ENCODE measurements at regions not wholly inside any gene's neighbourhood (a gene's known extent, or its start where the extent isn't known, plus 50 kb on each side); places are given as distances from the start of the nearest gene placed in this dataset.

DNA sequence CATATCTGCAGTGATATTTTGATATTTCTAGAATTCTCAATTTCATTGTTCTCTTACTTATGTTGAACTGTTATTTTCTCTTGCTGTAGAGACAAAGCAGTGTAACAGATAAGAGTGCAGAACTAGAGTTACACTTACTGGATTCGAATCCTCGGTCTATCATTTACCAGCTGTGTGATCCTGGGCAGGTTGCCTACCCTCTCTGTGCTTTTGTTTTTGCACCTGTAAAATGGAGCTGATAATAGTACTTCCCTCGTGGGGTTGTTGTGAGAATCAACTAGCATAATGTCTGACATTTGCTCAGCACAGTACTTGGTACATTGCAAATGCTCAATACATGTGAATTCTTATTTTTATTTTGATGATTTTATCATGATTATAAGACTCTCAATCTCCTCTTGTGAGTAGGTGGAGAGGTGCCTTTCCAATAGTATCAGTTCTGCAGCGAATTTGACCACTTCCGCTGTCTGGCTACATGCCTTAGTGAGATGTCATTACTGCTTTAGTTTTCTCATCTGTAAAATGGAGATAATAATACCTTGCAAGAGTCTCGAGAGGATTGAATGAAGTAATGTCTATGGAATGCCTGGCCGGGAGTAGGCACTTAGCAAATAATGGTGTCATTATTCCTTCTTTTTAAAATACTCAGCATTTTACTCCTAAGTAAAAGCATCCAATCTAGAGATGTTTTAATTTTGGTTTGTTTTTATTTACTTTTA, 312.2 kb upstream of the MAF start:
- 74 to 82% (median 82%) methylated on average over 7 of the region's 7 CpGs for WGBS, 3 donors
- H3K4me1 ChIP-seq (ENCODE audit: control insufficient read depth in 3 of 3, insufficient read depth in 2 of 3, low read depth in 1 of 3, low read length in 2 of 3): peaks cover 0 to 13% (median 0%) of the 10 kb centered on the region in 3 donors
- no peak for DNase-seq
- H3K4me3 ChIP-seq (ENCODE audit: low read depth in 1 of 3, low read length in 3 of 3): no peak overlapping the region
- no peak overlapping the region for H3K27ac ChIP-seq (ENCODE audit: low read depth in 1 of 3, low read length in 2 of 3)
- no peak for FAIRE-seq
- peaks cover 0 to 2% of the 10 kb centered on the region in 2 donors for H3K9me3 ChIP-seq (ENCODE audit: control insufficient read depth in 2 of 2, insufficient read depth in 1 of 2, low read depth in 1 of 2, low read length in 1 of 2)
- no peaks in the 10 kb centered on the region for H3K27me3 ChIP-seq (ENCODE audit: control insufficient read depth in 3 of 3, insufficient read depth in 3 of 3, low read length in 3 of 3)
- H3K36me3 ChIP-seq (ENCODE audit: control insufficient read depth in 3 of 3, insufficient read depth in 2 of 3, low read depth in 1 of 3, low read length in 3 of 3): no peaks in the 10 kb centered on the region

DNA sequence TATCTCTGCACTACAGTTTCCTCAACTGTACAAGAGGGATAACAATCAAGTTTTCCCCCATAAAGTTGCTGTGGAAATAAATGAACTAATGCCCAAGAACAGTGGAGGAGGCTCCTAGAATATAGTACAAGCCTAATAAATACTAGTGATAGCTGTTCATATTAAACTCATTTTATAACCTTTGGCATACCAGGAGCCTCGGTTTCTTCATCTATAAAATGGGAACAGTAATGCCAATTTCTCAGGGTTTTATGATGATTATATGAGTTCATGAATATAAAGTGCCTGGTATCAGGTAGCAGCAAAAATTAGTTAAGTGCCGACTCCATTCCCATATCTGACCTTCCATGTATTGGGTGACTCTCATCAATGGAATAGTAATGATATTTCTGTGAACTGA, 311.1 kb upstream of the MAF start:
- Histone ChIP-seq H3K27me3 (ENCODE audit: control insufficient read depth in 3 of 3, insufficient read depth in 3 of 3, low read length in 3 of 3) (no peaks in the 10 kb centered on the region), H3K4me3 (ENCODE audit: low read depth in 1 of 3, low read length in 3 of 3) (no peak overlapping the region), H3K36me3 (ENCODE audit: control insufficient read depth in 3 of 3, insufficient read depth in 2 of 3, low read depth in 1 of 3, low read length in 3 of 3) (no peaks in the 10 kb centered on the region), H3K27ac (ENCODE audit: low read depth in 1 of 3, low read length in 2 of 3) (no peak overlapping the region), H3K4me1 (ENCODE audit: control insufficient read depth in 3 of 3, insufficient read depth in 2 of 3, low read depth in 1 of 3, low read length in 2 of 3) (peaks cover 0 to 13% (median 0%) of the 10 kb centered on the region in 3 donors), H3K9me3 (ENCODE audit: control insufficient read depth in 2 of 2, insufficient read depth in 1 of 2, low read depth in 1 of 2, low read length in 1 of 2) (peaks cover 0 to 2% of the 10 kb centered on the region in 2 donors)
- WGBS, 3 donors: 88 to 89% (median 89%) methylated on average over 2 of the region's 2 CpGs
- no peak for DNase-seq
- no peak for FAIRE-seq

DNA sequence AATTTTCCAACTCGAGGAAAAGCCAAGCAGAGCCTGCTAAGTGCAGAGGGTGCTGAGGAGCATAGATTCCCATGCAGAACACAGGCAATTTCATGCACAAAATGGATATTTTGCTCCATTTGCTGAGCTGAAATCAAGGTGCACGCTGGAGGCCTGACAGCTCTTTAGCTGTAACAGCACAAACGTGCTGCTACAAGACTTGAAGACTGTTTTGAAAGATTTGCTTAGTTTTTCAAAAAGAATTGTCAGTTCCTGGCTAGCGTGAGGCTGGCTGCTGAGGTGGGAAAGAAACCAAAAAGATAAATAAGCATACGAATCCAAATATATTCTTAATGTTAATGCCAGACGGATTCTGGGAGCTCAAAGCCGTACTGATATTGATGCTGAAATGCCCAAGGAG, 309.0 kb upstream of the MAF start:
- H3K27ac ChIP-seq (ENCODE audit: low read depth in 1 of 3, low read length in 2 of 3): no peak overlapping the region
- H3K4me3 ChIP-seq (ENCODE audit: low read depth in 1 of 3, low read length in 3 of 3): no peak overlapping the region
- DNase-seq: no peak
- 76 to 84% (median 80%) methylated on average over 7 of the region's 7 CpGs for WGBS, 3 donors
- H3K9me3 ChIP-seq (ENCODE audit: control insufficient read depth in 2 of 2, insufficient read depth in 1 of 2, low read depth in 1 of 2, low read length in 1 of 2): peaks cover 0 to under 1% of the 10 kb centered on the region in 2 donors
- no peaks in the 10 kb centered on the region for H3K36me3 ChIP-seq (ENCODE audit: control insufficient read depth in 3 of 3, insufficient read depth in 2 of 3, low read depth in 1 of 3, low read length in 3 of 3)
- no peak for FAIRE-seq
- no peaks in the 10 kb centered on the region for H3K4me1 ChIP-seq (ENCODE audit: control insufficient read depth in 3 of 3, insufficient read depth in 2 of 3, low read depth in 1 of 3, low read length in 2 of 3)
- H3K27me3 ChIP-seq (ENCODE audit: control insufficient read depth in 3 of 3, insufficient read depth in 3 of 3, low read length in 3 of 3): no peaks in the 10 kb centered on the region

DNA sequence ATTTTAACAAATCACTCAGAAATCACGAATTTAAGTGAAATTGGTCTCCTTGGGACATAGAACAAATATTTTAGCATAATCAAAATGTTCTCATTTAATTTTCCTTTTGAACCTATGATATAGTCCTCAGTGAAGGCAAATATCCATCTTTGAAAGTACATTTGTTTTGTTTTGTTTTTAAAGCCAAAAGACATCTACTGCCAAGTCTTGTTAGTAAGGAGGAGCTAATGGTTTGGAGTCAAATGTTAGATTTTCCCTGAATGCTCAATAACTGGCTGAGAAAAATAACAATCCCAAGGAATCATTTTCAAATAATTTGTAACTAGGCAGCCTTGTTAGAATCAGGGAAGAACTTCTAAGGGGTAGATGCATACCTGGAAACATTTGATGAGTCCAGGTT, 302.9 kb upstream of the MAF start:
- H3K4me1 ChIP-seq (ENCODE audit: control insufficient read depth in 3 of 3, insufficient read depth in 2 of 3, low read depth in 1 of 3, low read length in 2 of 3): peaks cover 0 to 16% (median 0%) of the 10 kb centered on the region in 3 donors
- peaks cover 0 to 14% of the 10 kb centered on the region in 2 donors for H3K9me3 ChIP-seq (ENCODE audit: control insufficient read depth in 2 of 2, insufficient read depth in 1 of 2, low read depth in 1 of 2, low read length in 1 of 2)
- H3K27ac ChIP-seq (ENCODE audit: low read depth in 1 of 3, low read length in 2 of 3): no peak overlapping the region
- no peaks in the 10 kb centered on the region for H3K36me3 ChIP-seq (ENCODE audit: control insufficient read depth in 3 of 3, insufficient read depth in 2 of 3, low read depth in 1 of 3, low read length in 3 of 3)
- WGBS, 3 donors: 81 to 84% (median 82%) methylated on average over 1 of the region's 1 CpG
- DNase-seq (no peak), FAIRE-seq (no peak)
- no peak overlapping the region for H3K4me3 ChIP-seq (ENCODE audit: low read depth in 1 of 3, low read length in 3 of 3)
- H3K27me3 ChIP-seq (ENCODE audit: control insufficient read depth in 3 of 3, insufficient read depth in 3 of 3, low read length in 3 of 3): no peaks in the 10 kb centered on the region

DNA sequence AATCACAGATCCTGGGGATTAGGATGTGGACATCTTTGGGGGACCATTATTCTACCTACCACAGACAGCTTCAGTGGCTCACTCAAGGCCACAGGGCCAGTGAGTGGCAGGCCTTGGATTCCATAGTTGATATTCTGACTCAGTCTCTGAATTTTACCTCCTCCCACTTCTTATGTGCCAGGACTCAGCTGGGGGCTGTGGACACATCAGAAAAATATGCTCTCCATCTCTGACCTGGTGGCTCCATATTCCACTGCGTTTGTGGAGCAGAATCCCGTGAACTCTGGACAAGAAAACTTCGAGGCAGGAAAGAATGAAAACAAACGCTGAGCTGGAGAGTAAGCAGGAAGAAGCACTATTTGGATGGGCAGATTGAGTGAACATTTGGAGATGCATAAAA, 301.8 kb upstream of the MAF start:
- no peak overlapping the region for H3K4me3 ChIP-seq (ENCODE audit: low read depth in 1 of 3, low read length in 3 of 3)
- 85 to 87% (median 86%) methylated on average over 4 of the region's 4 CpGs for WGBS, 3 donors
- no peak for FAIRE-seq
- peaks cover 0 to 26% (median 0%) of the 10 kb centered on the region in 3 donors for H3K4me1 ChIP-seq (ENCODE audit: control insufficient read depth in 3 of 3, insufficient read depth in 2 of 3, low read depth in 1 of 3, low read length in 2 of 3)
- no peaks in the 10 kb centered on the region for H3K27me3 ChIP-seq (ENCODE audit: control insufficient read depth in 3 of 3, insufficient read depth in 3 of 3, low read length in 3 of 3)
- H3K36me3 ChIP-seq (ENCODE audit: control insufficient read depth in 3 of 3, insufficient read depth in 2 of 3, low read depth in 1 of 3, low read length in 3 of 3): no peaks in the 10 kb centered on the region
- DNase-seq: no peak
- no peak overlapping the region for H3K27ac ChIP-seq (ENCODE audit: low read depth in 1 of 3, low read length in 2 of 3)
- H3K9me3 ChIP-seq (ENCODE audit: control insufficient read depth in 2 of 2, insufficient read depth in 1 of 2, low read depth in 1 of 2, low read length in 1 of 2): peaks cover 0 to 14% of the 10 kb centered on the region in 2 donors

DNA sequence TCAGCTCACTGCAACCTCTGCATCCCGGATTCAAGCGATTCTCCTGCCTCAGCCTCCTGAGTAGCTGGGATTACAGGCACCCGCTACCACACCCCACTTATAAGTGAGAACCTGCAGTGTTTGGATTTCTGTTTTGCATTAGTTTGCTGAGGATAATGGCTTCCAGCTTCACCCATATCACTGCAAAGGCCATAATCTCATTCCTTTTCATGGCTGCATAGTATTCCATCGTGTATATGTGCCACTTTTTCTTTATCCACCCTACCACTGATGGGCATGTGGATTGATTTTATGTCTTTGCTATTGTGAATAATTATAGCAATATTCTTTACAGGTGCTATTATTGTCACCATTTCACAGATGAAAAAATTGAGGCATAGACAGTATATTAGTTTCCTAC, 301.0 kb upstream of the MAF start:
- WGBS, 3 donors: 85 to 96% (median 95%) methylated on average over 4 of the region's 4 CpGs
- no peaks in the 10 kb centered on the region for H3K27me3 ChIP-seq (ENCODE audit: control insufficient read depth in 3 of 3, insufficient read depth in 3 of 3, low read length in 3 of 3)
- no peak overlapping the region for H3K27ac ChIP-seq (ENCODE audit: low read depth in 1 of 3, low read length in 2 of 3)
- H3K9me3 ChIP-seq (ENCODE audit: control insufficient read depth in 2 of 2, insufficient read depth in 1 of 2, low read depth in 1 of 2, low read length in 1 of 2): peaks cover 0 to 14% of the 10 kb centered on the region in 2 donors
- no peaks in the 10 kb centered on the region for H3K36me3 ChIP-seq (ENCODE audit: control insufficient read depth in 3 of 3, insufficient read depth in 2 of 3, low read depth in 1 of 3, low read length in 3 of 3)
- H3K4me3 ChIP-seq (ENCODE audit: low read depth in 1 of 3, low read length in 3 of 3): no peak overlapping the region
- H3K4me1 ChIP-seq (ENCODE audit: control insufficient read depth in 3 of 3, insufficient read depth in 2 of 3, low read depth in 1 of 3, low read length in 2 of 3): peaks cover 0 to 34% (median 0%) of the 10 kb centered on the region in 3 donors
- no peak for DNase-seq
- no peak for FAIRE-seq

DNA sequence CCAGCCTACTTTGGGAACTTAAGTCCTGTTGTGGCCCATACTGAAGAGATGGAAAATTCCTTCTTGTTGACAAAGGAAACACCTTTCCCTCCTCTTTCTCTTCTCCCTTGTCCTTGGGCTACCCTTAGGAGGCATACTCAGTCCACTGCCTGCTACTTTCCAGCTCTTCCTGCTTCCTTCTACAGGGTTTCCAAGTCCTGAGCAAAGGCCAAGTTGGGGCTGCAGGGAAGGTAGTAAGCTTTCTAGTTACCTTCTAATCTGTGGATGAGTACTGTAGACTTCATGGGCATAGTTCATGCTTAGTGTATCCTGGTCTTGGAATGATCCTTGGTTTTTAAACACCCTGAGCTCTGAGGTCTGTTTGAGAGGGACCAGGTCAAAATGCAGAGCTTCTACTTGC, 299.2 kb upstream of the MAF start:
- DNase-seq (peak; percentile 78 to 94), FAIRE-seq (no peak)
- Histone ChIP-seq H3K9me3 (ENCODE audit: control insufficient read depth in 2 of 2, insufficient read depth in 1 of 2, low read depth in 1 of 2, low read length in 1 of 2) (peaks cover 0 to 14% of the 10 kb centered on the region in 2 donors), H3K27me3 (ENCODE audit: control insufficient read depth in 3 of 3, insufficient read depth in 3 of 3, low read length in 3 of 3) (no peaks in the 10 kb centered on the region), H3K36me3 (ENCODE audit: control insufficient read depth in 3 of 3, insufficient read depth in 2 of 3, low read depth in 1 of 3, low read length in 3 of 3) (no peaks in the 10 kb centered on the region), H3K4me1 (ENCODE audit: control insufficient read depth in 3 of 3, insufficient read depth in 2 of 3, low read depth in 1 of 3, low read length in 2 of 3) (peaks cover 0 to 47% (median 0%) of the 10 kb centered on the region in 3 donors), H3K4me3 (ENCODE audit: low read depth in 1 of 3, low read length in 3 of 3) (no peak overlapping the region), H3K27ac (ENCODE audit: low read depth in 1 of 3, low read length in 2 of 3) (peak overlapping the region in 2 of 3 donors; percentile 79 to 86)

DNA sequence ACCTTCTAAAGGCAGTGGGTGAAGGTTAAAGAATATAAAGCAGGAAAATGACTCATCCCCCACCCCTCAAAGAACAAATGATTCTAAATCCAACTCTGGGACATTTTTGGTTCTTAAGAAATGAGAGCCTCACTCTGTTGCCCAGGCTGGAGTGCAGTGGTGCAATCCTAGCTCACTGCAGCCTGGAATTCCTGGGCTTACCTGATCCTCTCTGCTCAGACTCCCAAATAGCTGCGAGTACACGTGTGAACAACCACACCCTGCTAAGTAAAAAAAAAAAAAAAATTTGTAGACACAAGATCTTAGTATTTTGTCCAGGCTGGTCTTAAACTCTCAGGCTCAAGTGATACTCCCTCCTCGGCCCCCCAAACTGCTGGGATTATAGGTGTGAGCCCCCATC, 298.8 kb upstream of the MAF start:
- FAIRE-seq (no peak), DNase-seq (no peak)
- WGBS, 3 donors: 32 to 75% (median 52%) methylated on average over 3 of the region's 3 CpGs
- peak overlapping the region in 2 of 3 donors; percentile 62 to 86 for H3K27ac ChIP-seq (ENCODE audit: low read depth in 1 of 3, low read length in 2 of 3)
- H3K4me3 ChIP-seq (ENCODE audit: low read depth in 1 of 3, low read length in 3 of 3): no peak overlapping the region
- H3K36me3 ChIP-seq (ENCODE audit: control insufficient read depth in 3 of 3, insufficient read depth in 2 of 3, low read depth in 1 of 3, low read length in 3 of 3): no peaks in the 10 kb centered on the region
- H3K9me3 ChIP-seq (ENCODE audit: control insufficient read depth in 2 of 2, insufficient read depth in 1 of 2, low read depth in 1 of 2, low read length in 1 of 2): peaks cover 0 to 14% of the 10 kb centered on the region in 2 donors
- H3K4me1 ChIP-seq (ENCODE audit: control insufficient read depth in 3 of 3, insufficient read depth in 2 of 3, low read depth in 1 of 3, low read length in 2 of 3): peaks cover 0 to 47% (median 0%) of the 10 kb centered on the region in 3 donors
- H3K27me3 ChIP-seq (ENCODE audit: control insufficient read depth in 3 of 3, insufficient read depth in 3 of 3, low read length in 3 of 3): no peaks in the 10 kb centered on the region

DNA sequence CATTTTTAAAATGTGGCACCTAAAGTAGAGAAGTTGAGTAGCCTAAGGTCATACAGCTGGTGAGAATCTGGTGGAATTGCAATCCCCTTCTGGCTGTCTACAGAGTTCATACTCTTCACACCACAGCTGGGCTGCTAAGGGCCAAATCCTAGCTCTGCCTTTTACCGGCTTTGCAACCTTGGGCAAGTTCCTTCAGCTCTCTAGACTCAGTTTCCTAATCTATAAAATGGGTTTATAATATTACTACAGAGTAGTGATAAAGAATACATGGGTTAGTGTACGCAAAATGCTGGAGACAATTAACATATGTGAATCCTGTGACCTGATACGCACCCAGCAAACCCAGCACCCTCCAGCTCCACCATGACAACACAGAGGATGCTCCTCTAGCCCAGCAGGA, 298.2 kb upstream of the MAF start:
- no peak for FAIRE-seq
- 85 to 95% (median 93%) methylated on average over 3 of the region's 3 CpGs for WGBS, 3 donors
- Histone ChIP-seq H3K4me1 (ENCODE audit: control insufficient read depth in 3 of 3, insufficient read depth in 2 of 3, low read depth in 1 of 3, low read length in 2 of 3) (peaks cover 0 to 47% (median 0%) of the 10 kb centered on the region in 3 donors), H3K27ac (ENCODE audit: low read depth in 1 of 3, low read length in 2 of 3) (peak overlapping the region in 2 of 3 donors; percentile 36 to 86), H3K9me3 (ENCODE audit: control insufficient read depth in 2 of 2, insufficient read depth in 1 of 2, low read depth in 1 of 2, low read length in 1 of 2) (peaks cover 0 to 14% of the 10 kb centered on the region in 2 donors), H3K4me3 (ENCODE audit: low read depth in 1 of 3, low read length in 3 of 3) (no peak overlapping the region), H3K36me3 (ENCODE audit: control insufficient read depth in 3 of 3, insufficient read depth in 2 of 3, low read depth in 1 of 3, low read length in 3 of 3) (no peaks in the 10 kb centered on the region), H3K27me3 (ENCODE audit: control insufficient read depth in 3 of 3, insufficient read depth in 3 of 3, low read length in 3 of 3) (no peaks in the 10 kb centered on the region)
- no peak for DNase-seq

Measured in small intestine (tissue), 7 donors.